WTC11 (cell line): ENCODE measurements at regions not wholly inside any gene's neighbourhood (a gene's known extent, or its start where the extent isn't known, plus 50 kb on each side); places are given as distances from the start of the nearest gene placed in this dataset.

Source experiments
- ATAC-seq: fragments of 200-7000 bp; cut with Tn5 transposase; 2 replicates; pipeline ENCODE4 v1.10.0; 2021; ENCODE audit warnings: mild to moderate bottlenecking, moderate library complexity
- CTCF ChIA-PET: fragments of 300-600 bp; sonication (Branson Sonifier 250); formaldehyde crosslinking; loops from one replicate; lab custom pipeline; 2021; ENCODE audit warnings: antibody characterized with exemption; lab: Charles Lee
- POLR2A ChIA-PET: fragments of 350-600 bp; sonication (Branson Sonifier 250); formaldehyde crosslinking; loops from one replicate; lab custom pipeline; 2021; ENCODE audit warnings: antibody characterized with exemption; lab: Charles Lee
- DNase-seq: peaks from one replicate; pipeline ENCODE4 v3.0.0; 2021; ENCODE audit warnings: low spot score
- H3K27ac Mint-ChIP-seq: 2 replicates; pipeline ENCODE4 v1.8.0; 2021; ENCODE audit warnings: mixed read lengths
- H3K27me3 Mint-ChIP-seq: 2 replicates; pipeline ENCODE4 v1.8.0; 2021; ENCODE audit warnings: low read depth, mild to moderate bottlenecking, moderate library complexity, mixed read lengths
- H3K36me3 Mint-ChIP-seq: 2 replicates; pipeline ENCODE4 v1.8.0; 2021; ENCODE audit warnings: mixed read lengths
- H3K4me1 Mint-ChIP-seq: 2 replicates; pipeline ENCODE4 v1.8.0; 2022; ENCODE audit warnings: mixed read lengths
- H3K4me3 Mint-ChIP-seq: 2 replicates; pipeline ENCODE4 v1.8.0; 2021; ENCODE audit warnings: mild to moderate bottlenecking, moderate library complexity, mixed read lengths
- H3K9me3 Mint-ChIP-seq: 2 replicates; pipeline ENCODE4 v1.8.0; 2021; ENCODE audit warnings: mixed read lengths
- ATF6 ChIP-seq: sonication (generic); formaldehyde crosslinking; IDR thresholded peaks from 2 replicates; pipeline ENCODE4 v1.8.1; 2023; ENCODE audit warnings: mild to moderate bottlenecking, missing genetic modification reagents
- CDX4 ChIP-seq: fragments of 250-450 bp; sonication (Bioruptor Pico); IDR thresholded peaks from 2 replicates; pipeline ENCODE4 v1.9.0; 2021; ENCODE audit warnings: moderate library complexity, mild to moderate bottlenecking, inconsistent platforms, borderline replicate concordance
- EMX1 ChIP-seq: fragments of 250-450 bp; sonication (Bioruptor Pico); IDR thresholded peaks from 2 replicates; pipeline ENCODE4 v1.8.0; 2021; ENCODE audit warnings: mild to moderate bottlenecking
- ESRRA ChIP-seq: sonication (generic); formaldehyde crosslinking; IDR thresholded peaks from 2 replicates; pipeline ENCODE4 v1.8.1; 2022; ENCODE audit warnings: mild to moderate bottlenecking, missing genetic modification reagents, borderline replicate concordance
- ETV6 ChIP-seq: sonication (generic); formaldehyde crosslinking; IDR thresholded peaks from 2 replicates; pipeline ENCODE4 v1.8.1; 2022; ENCODE audit warnings: mild to moderate bottlenecking, missing genetic modification reagents
- FOXJ3 ChIP-seq: sonication (generic); formaldehyde crosslinking; IDR thresholded peaks from 2 replicates; pipeline ENCODE4 v1.9.0; 2021; ENCODE audit warnings: missing genetic modification reagents, mild to moderate bottlenecking, borderline replicate concordance
- GTF2I ChIP-seq: fragments of 250-450 bp; sonication (Bioruptor Pico); conservative IDR thresholded peaks from 2 replicates; pipeline ENCODE4 v1.4.0; 2021; ENCODE audit warnings: mild to moderate bottlenecking
- HMGA2 ChIP-seq: fragments of 250-450 bp; sonication (Bioruptor Pico); IDR thresholded peaks from 2 replicates; pipeline ENCODE4 v1.4.0; 2021; ENCODE audit warnings: mild to moderate bottlenecking, moderate library complexity
- MXD4 ChIP-seq: fragments of 250-450 bp; sonication (Bioruptor Pico); IDR thresholded peaks from 2 replicates; pipeline ENCODE4 v1.8.0; 2021; ENCODE audit warnings: mild to moderate bottlenecking, moderate library complexity, borderline replicate concordance
- NR2C2 ChIP-seq: sonication (generic); formaldehyde crosslinking; IDR thresholded peaks from 2 replicates; pipeline ENCODE4 v1.8.0; 2022; ENCODE audit warnings: mild to moderate bottlenecking, missing genetic modification reagents
- RORB ChIP-seq: fragments of 250-450 bp; sonication (Bioruptor Pico); IDR thresholded peaks from 2 replicates; pipeline ENCODE4 v1.9.0; 2021; ENCODE audit warnings: mild to moderate bottlenecking
- STAT6 ChIP-seq: sonication (generic); formaldehyde crosslinking; conservative IDR thresholded peaks from 2 replicates; pipeline ENCODE4 v1.8.1; 2023; ENCODE audit warnings: mild to moderate bottlenecking, low read depth, missing genetic modification reagents, moderate library complexity
- ZNF396 ChIP-seq: fragments of 250-450 bp; sonication (Bioruptor Pico); IDR thresholded peaks from 2 replicates; pipeline ENCODE4 v1.8.0; 2021; ENCODE audit warnings: mild to moderate bottlenecking, moderate library complexity, borderline replicate concordance
- TF ChIP-seq, protein P1 (sequence below): sonication (generic); formaldehyde crosslinking; IDR thresholded peaks from 2 replicates; pipeline ENCODE4 v1.8.1; 2023; ENCODE audit warnings: mild to moderate bottlenecking, missing genetic modification reagents, borderline replicate concordance
- TF ChIP-seq, protein P2 (sequence below): sonication (generic); formaldehyde crosslinking; IDR thresholded peaks from 2 replicates; pipeline ENCODE4 v1.8.1; 2022; ENCODE audit warnings: mild to moderate bottlenecking, moderate library complexity, missing genetic modification reagents
- TF ChIP-seq, protein P3 (sequence below): fragments of 200-600 bp; IDR thresholded peaks from 2 replicates; pipeline ENCODE4 v1.8.0; 2022; ENCODE audit warnings: antibody characterized with exemption
- TF ChIP-seq, protein P4 (sequence below): sonication (generic); formaldehyde crosslinking; IDR thresholded peaks from 2 replicates; pipeline ENCODE4 v1.8.0; 2022; ENCODE audit warnings: mild to moderate bottlenecking, missing genetic modification reagents

DNA sequence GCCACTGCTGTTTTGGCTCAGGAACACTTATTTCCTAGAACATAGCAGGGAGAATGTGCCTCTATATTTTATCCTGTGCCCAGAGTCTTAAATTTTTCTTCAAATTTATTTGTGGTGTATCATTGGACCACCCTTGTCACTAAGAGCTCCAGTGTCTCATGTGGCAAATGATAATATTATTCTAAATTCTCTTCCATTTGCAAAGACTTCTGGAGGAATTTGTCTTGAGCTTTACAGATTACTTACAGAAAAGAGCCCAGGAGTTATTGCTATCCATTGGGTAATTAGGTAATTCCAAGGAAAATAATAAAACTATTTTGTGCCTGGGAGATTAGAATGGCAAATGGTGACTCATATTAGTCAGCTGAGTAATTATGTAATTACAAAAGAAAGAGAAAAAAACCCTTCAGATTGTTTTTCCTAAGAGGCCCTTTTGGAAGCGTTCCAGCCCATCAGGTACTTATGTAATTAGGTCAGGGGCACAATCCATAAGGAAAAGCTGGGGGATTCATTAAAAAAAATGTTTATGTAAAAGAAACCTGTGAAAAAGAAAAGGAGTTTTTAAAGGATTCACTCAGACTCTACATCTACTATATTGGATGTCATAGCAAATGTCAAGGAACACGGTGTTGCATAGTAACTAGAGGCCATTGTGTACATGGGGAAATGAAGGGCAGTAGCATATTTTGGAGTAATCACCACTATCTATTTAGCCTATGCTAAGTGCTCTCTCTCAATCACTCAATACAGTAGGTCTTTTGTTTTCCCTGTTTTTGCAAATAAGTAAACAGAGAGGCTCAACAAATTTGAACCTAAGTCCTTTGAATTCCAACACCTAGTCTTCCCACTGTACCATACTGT, 380.9 kb upstream of the RARB start:
- ATAC-seq (no peak), DNase-seq (no peak)
- peaks cover 3% of the 10 kb centered on the region; the same call in 1 of the 2 replicates for H3K36me3 Mint-ChIP-seq
- peaks cover 7% of the 10 kb centered on the region for H3K4me1 Mint-ChIP-seq
- TF ChIP-seq, protein P1, sequence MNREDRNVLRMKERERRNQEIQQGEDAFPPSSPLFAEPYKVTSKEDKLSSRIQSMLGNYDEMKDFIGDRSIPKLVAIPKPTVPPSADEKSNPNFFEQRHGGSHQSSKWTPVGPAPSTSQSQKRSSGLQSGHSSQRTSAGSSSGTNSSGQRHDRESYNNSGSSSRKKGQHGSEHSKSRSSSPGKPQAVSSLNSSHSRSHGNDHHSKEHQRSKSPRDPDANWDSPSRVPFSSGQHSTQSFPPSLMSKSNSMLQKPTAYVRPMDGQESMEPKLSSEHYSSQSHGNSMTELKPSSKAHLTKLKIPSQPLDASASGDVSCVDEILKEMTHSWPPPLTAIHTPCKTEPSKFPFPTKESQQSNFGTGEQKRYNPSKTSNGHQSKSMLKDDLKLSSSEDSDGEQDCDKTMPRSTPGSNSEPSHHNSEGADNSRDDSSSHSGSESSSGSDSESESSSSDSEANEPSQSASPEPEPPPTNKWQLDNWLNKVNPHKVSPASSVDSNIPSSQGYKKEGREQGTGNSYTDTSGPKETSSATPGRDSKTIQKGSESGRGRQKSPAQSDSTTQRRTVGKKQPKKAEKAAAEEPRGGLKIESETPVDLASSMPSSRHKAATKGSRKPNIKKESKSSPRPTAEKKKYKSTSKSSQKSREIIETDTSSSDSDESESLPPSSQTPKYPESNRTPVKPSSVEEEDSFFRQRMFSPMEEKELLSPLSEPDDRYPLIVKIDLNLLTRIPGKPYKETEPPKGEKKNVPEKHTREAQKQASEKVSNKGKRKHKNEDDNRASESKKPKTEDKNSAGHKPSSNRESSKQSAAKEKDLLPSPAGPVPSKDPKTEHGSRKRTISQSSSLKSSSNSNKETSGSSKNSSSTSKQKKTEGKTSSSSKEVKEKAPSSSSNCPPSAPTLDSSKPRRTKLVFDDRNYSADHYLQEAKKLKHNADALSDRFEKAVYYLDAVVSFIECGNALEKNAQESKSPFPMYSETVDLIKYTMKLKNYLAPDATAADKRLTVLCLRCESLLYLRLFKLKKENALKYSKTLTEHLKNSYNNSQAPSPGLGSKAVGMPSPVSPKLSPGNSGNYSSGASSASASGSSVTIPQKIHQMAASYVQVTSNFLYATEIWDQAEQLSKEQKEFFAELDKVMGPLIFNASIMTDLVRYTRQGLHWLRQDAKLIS = no peak
- TF ChIP-seq GTF2I (no peak), ATF6 (CRISPR knock-in tag) (no peak), HMGA2 (CRISPR knock-in tag) (no peak), NR2C2 (no peak), ZNF396 (CRISPR knock-in tag) (no peak), STAT6 (no peak), MXD4 (CRISPR knock-in tag) (no peak), RORB (CRISPR knock-in tag) (no peak), ETV6 (CRISPR knock-in tag) (no peak)
- TF ChIP-seq, protein P2, sequence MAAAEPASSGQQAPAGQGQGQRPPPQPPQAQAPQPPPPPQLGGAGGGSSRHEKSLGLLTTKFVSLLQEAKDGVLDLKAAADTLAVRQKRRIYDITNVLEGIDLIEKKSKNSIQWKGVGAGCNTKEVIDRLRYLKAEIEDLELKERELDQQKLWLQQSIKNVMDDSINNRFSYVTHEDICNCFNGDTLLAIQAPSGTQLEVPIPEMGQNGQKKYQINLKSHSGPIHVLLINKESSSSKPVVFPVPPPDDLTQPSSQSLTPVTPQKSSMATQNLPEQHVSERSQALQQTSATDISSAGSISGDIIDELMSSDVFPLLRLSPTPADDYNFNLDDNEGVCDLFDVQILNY = no peak
- TF ChIP-seq, protein P3, sequence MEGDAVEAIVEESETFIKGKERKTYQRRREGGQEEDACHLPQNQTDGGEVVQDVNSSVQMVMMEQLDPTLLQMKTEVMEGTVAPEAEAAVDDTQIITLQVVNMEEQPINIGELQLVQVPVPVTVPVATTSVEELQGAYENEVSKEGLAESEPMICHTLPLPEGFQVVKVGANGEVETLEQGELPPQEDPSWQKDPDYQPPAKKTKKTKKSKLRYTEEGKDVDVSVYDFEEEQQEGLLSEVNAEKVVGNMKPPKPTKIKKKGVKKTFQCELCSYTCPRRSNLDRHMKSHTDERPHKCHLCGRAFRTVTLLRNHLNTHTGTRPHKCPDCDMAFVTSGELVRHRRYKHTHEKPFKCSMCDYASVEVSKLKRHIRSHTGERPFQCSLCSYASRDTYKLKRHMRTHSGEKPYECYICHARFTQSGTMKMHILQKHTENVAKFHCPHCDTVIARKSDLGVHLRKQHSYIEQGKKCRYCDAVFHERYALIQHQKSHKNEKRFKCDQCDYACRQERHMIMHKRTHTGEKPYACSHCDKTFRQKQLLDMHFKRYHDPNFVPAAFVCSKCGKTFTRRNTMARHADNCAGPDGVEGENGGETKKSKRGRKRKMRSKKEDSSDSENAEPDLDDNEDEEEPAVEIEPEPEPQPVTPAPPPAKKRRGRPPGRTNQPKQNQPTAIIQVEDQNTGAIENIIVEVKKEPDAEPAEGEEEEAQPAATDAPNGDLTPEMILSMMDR = no peak
- H3K27me3 Mint-ChIP-seq = no peaks in the 10 kb centered on the region
- H3K9me3 Mint-ChIP-seq = peaks cover 14% of the 10 kb centered on the region
- POLR2A ChIA-PET = no interaction called here
- H3K4me3 Mint-ChIP-seq = no peak overlapping the region
- CTCF ChIA-PET = no interaction called here
- no peak overlapping the region for H3K27ac Mint-ChIP-seq

DNA sequence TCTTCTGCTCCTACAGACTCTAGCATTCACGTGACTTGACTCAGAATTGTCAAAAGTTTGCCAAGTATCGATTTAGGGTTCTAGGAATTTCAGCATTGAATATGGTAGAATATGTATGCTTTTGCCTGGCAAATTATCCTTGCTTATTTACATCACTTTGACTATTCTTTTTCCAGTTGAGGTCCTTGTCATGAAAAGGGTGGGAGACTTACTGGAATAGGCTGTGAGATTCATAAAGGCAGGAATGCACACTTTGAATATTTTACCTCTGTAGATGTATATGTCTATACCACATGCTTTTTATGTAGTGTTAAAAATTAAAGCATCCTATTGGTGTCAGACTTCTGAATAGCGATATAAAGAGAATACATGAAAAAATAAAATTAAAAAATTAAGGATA, 378.8 kb upstream of the RARB start:
- no peak overlapping the region for H3K27ac Mint-ChIP-seq
- no peak overlapping the region for H3K4me3 Mint-ChIP-seq
- H3K4me1 Mint-ChIP-seq = peaks cover 7% of the 10 kb centered on the region
- no peaks in the 10 kb centered on the region for H3K27me3 Mint-ChIP-seq
- peaks cover 3% of the 10 kb centered on the region; the same call in 1 of the 2 replicates for H3K36me3 Mint-ChIP-seq
- no peak for ATAC-seq
- CTCF ChIA-PET = no interaction called here
- peaks cover 14% of the 10 kb centered on the region for H3K9me3 Mint-ChIP-seq
- DNase-seq = no peak
- POLR2A ChIA-PET = no interaction called here
- no peak for TF ChIP-seq RORB (CRISPR knock-in tag)
- TF ChIP-seq, protein P4, sequence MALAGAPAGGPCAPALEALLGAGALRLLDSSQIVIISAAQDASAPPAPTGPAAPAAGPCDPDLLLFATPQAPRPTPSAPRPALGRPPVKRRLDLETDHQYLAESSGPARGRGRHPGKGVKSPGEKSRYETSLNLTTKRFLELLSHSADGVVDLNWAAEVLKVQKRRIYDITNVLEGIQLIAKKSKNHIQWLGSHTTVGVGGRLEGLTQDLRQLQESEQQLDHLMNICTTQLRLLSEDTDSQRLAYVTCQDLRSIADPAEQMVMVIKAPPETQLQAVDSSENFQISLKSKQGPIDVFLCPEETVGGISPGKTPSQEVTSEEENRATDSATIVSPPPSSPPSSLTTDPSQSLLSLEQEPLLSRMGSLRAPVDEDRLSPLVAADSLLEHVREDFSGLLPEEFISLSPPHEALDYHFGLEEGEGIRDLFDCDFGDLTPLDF = no peak
- TF ChIP-seq FOXJ3 (CRISPR knock-in tag) = no peak
- TF ChIP-seq EMX1 (CRISPR knock-in tag) = no peak
- TF ChIP-seq ESRRA (CRISPR knock-in tag) = no peak
- TF ChIP-seq, protein P1 = no peak
- no peak for TF ChIP-seq CDX4 (CRISPR knock-in tag)
